ENCODE measurements at regions not wholly inside any gene's neighbourhood (a gene's known extent, or its start where the extent isn't known, plus 50 kb on each side); places are given as distances from the start of the nearest gene placed in this dataset.

DNA sequence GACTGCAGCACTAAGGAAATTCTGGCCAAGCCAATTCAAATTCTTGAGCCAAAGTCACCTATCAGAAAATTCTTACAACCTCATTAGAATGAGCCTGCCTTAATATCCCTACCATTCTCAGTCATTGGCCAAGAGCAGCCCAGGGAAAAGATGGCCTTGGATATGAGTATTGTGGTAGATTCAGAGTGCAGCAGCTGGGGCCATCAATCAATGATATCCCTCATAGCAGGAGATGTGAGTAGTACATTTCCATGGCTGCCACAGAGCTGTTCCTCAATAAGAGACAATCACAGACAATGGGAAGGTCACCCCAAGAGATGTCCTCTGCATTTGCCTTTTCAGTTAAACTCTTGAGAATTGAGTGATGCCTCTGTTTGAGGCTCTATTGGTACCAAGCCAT lies 161.6 kb downstream of the DYRK2 start:
- Histone ChIP-seq H3K9me3 (replicated peaks; ENCODE audit: control insufficient read depth, insufficient read depth, low read length) (no peaks in the 10 kb centered on the region), H3K4me1 (ENCODE audit: control insufficient read depth, extremely low read depth, insufficient read depth, low read length) (no peaks in the 10 kb centered on the region), H4K20me1 (replicated peaks; ENCODE audit: control insufficient read depth, extremely low read depth, insufficient read depth, low read length) (no peaks in the 10 kb centered on the region), H3K9ac (replicated peaks; ENCODE audit: extremely low read depth, insufficient read depth, low read length) (no peak overlapping the region), H3K4me2 (ENCODE audit: insufficient read depth, low read length) (no peak overlapping the region), H3K79me2 (ENCODE audit: control insufficient read depth, insufficient read depth, low read length) (no peaks in the 10 kb centered on the region), H3K27me3 (ENCODE audit: control insufficient read depth in 2 of 2, insufficient read depth in 2 of 2, low read length in 2 of 2) (no peaks in the 10 kb centered on the region), H3K4me3 (replicated peaks in 1 of 3; ENCODE audit: insufficient read depth in 1 of 3, low read depth in 1 of 3, low read length in 3 of 3) (no peak overlapping the region), H3K36me3 (ENCODE audit: control insufficient read depth in 2 of 2, extremely low read depth in 1 of 2, insufficient read depth in 2 of 2, low read length in 2 of 2) (no peaks in the 10 kb centered on the region), H3K9me1 (replicated peaks; ENCODE audit: control insufficient read depth, extremely low read depth, insufficient read depth, low read length) (no peaks in the 10 kb centered on the region), H3K27ac (ENCODE audit: insufficient read depth, low read depth, low read length) (no peak overlapping the region), H2AFZ (ENCODE audit: low read depth, low read length) (no peak overlapping the region)
- CTCF ChIA-PET: no interaction called here
- POLR2A ChIA-PET: no interaction called here
- intact Hi-C loops (cut with micrococcal nuclease) (no loop called here), dilution Hi-C loops (cut with MboI; ENCODE audit: extremely low pct_ligation_motif_present, low sequenced_read_pairs) (no loop called here)
- TF ChIP-seq MYC (IDR thresholded peaks at IDR 0.05; ENCODE audit: low read depth, low read length) (no peak), POLR2A (IDR thresholded peaks at IDR 0.05; ENCODE audit: low read depth, low read length) (no peak)
- no TSS peak for BruUV-seq (replicated peaks)
- no peak for FAIRE-seq
- no peak for DNase-seq (ENCODE audit: low read depth, low spot score)

DNA sequence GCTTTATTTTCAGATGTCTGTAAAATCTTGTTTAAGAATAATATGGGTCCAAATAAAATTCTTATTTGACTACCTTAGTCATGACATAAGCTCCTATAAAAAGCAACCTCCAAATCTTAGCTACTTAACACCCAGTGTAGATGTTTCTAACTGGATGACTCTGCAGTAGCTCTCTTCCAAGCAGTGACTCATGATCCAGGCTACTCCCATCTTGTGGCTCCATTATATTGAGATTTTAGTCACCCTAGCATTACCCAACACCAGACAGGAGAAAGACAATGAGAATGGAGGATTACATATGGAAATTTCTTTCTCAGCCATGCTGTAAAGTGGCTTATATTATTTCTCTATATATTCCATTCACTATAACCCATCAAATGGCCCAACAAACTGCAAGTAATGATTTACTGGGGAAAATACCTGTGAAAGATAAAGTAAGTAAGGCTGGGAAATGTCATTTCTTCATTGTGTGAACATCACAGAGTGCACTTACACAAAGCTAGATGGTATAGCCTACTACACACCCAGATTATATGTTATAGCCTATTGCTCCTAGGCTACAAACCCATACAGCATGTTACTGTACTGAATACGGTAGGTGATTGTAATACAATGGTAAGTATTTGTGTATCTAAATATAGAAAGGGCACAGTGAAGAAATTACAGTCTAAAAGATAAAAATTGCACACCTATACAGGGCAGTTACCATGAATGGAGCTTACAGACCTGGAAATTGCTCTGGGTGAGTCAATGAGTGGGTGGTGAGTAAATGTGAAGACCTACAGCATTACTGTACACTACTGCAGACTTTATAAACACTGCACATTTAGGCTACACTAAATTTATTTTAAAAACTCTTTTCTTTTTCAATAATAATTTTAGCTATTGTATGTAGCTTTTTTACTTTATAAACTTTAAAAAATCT lies 163.2 kb downstream of the DYRK2 start:
- CTCF ChIA-PET: interaction anchor here (1.1 kb wide), 2 partner anchors 16 to 23 kb away, joined by 3 to 5 read pairs; no protein-coding TSS in a partner anchor
- DNase-seq (ENCODE audit: low read depth, low spot score) (no peak), FAIRE-seq (no peak)
- Histone ChIP-seq H3K9me1 (replicated peaks; ENCODE audit: control insufficient read depth, extremely low read depth, insufficient read depth, low read length) (no peaks in the 10 kb centered on the region), H3K4me1 (ENCODE audit: control insufficient read depth, extremely low read depth, insufficient read depth, low read length) (no peaks in the 10 kb centered on the region), H3K27ac (ENCODE audit: insufficient read depth, low read depth, low read length) (no peak overlapping the region), H3K36me3 (ENCODE audit: control insufficient read depth in 2 of 2, extremely low read depth in 1 of 2, insufficient read depth in 2 of 2, low read length in 2 of 2) (no peaks in the 10 kb centered on the region), H3K79me2 (ENCODE audit: control insufficient read depth, insufficient read depth, low read length) (no peaks in the 10 kb centered on the region), H3K4me2 (ENCODE audit: insufficient read depth, low read length) (no peak overlapping the region), H3K9me3 (replicated peaks; ENCODE audit: control insufficient read depth, insufficient read depth, low read length) (no peaks in the 10 kb centered on the region), H3K9ac (replicated peaks; ENCODE audit: extremely low read depth, insufficient read depth, low read length) (no peak overlapping the region), H4K20me1 (replicated peaks; ENCODE audit: control insufficient read depth, extremely low read depth, insufficient read depth, low read length) (no peaks in the 10 kb centered on the region), H2AFZ (ENCODE audit: low read depth, low read length) (no peak overlapping the region), H3K4me3 (replicated peaks in 1 of 3; ENCODE audit: insufficient read depth in 1 of 3, low read depth in 1 of 3, low read length in 3 of 3) (no peak overlapping the region), H3K27me3 (ENCODE audit: control insufficient read depth in 2 of 2, insufficient read depth in 2 of 2, low read length in 2 of 2) (no peaks in the 10 kb centered on the region)
- no TSS peak for BruUV-seq (replicated peaks)
- POLR2A ChIA-PET: no interaction called here
- dilution Hi-C loops (cut with MboI; ENCODE audit: extremely low pct_ligation_motif_present, low sequenced_read_pairs): no loop called here
- intact Hi-C loops (cut with micrococcal nuclease): no loop called here
- no peak for TF ChIP-seq MYC (IDR thresholded peaks at IDR 0.05; ENCODE audit: low read depth, low read length)
- TF ChIP-seq, protein P1, sequence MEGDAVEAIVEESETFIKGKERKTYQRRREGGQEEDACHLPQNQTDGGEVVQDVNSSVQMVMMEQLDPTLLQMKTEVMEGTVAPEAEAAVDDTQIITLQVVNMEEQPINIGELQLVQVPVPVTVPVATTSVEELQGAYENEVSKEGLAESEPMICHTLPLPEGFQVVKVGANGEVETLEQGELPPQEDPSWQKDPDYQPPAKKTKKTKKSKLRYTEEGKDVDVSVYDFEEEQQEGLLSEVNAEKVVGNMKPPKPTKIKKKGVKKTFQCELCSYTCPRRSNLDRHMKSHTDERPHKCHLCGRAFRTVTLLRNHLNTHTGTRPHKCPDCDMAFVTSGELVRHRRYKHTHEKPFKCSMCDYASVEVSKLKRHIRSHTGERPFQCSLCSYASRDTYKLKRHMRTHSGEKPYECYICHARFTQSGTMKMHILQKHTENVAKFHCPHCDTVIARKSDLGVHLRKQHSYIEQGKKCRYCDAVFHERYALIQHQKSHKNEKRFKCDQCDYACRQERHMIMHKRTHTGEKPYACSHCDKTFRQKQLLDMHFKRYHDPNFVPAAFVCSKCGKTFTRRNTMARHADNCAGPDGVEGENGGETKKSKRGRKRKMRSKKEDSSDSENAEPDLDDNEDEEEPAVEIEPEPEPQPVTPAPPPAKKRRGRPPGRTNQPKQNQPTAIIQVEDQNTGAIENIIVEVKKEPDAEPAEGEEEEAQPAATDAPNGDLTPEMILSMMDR (IDR thresholded peaks at IDR 0.05; ENCODE audit: extremely low read depth in 1 of 2, insufficient read depth in 1 of 2, low read depth in 1 of 2, low read length in 2 of 2): no peak
- no peak for TF ChIP-seq FOS (IDR thresholded peaks at IDR 0.05; ENCODE audit: borderline replicate concordance, insufficient read depth, low read length)
- TF ChIP-seq GATA2 (IDR thresholded peaks at IDR 0.05; ENCODE audit: insufficient read depth, insufficient read length, low read depth, low read length): no peak
- TF ChIP-seq POLR2AphosphoS5 (IDR thresholded peaks at IDR 0.05; ENCODE audit: insufficient read depth, low read depth, low read length): no peak
- TF ChIP-seq EZH2 (IDR thresholded peaks at IDR 0.05; ENCODE audit: borderline replicate concordance, low read depth, low read length, severe bottlenecking): no peak
- no peak for TF ChIP-seq JUN (IDR thresholded peaks at IDR 0.05; ENCODE audit: borderline replicate concordance, insufficient read depth, insufficient read length, low read depth)
- TF ChIP-seq, protein P2, sequence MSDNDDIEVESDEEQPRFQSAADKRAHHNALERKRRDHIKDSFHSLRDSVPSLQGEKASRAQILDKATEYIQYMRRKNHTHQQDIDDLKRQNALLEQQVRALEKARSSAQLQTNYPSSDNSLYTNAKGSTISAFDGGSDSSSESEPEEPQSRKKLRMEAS (IDR thresholded peaks at IDR 0.05; ENCODE audit: insufficient read depth, insufficient read length): no peak
- TF ChIP-seq POLR2A (IDR thresholded peaks at IDR 0.05; ENCODE audit: low read depth, low read length): no peak
